GM21717 (cell line): ENCODE measurements at regions not wholly inside any gene's neighbourhood (a gene's known extent, or its start where the extent isn't known, plus 50 kb on each side); places are given as distances from the start of the nearest gene placed in this dataset.

Source experiments
- ATAC-seq: cut with Tn5 transposase; IDR thresholded peaks from one replicate; pipeline ENCODE4 v1.9.1; 2021; ENCODE audit warnings: mild to moderate bottlenecking, moderate library complexity; ENCODE audit not compliant: unreplicated experiment

DNA sequence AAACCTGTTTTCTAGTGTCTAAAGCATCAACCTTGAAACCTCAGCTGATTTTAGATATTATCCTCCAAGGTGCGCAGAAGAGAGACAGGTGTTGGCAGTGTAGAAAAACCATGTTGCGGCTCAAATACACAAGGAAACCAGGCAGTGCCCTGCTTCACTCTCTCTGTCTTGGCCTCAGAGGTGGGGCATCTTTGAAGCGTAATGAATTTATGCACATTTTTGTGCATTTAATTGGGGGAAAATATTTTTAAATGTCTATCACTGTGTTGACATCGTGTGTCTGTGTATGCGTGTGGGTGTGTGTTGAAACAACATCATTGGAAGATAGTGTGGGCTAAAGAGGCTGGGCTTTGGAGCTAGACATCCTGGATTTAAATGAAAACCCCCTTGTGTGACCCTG is 334.0 kb upstream of the CHD6 start:
- no peak for ATAC-seq

DNA sequence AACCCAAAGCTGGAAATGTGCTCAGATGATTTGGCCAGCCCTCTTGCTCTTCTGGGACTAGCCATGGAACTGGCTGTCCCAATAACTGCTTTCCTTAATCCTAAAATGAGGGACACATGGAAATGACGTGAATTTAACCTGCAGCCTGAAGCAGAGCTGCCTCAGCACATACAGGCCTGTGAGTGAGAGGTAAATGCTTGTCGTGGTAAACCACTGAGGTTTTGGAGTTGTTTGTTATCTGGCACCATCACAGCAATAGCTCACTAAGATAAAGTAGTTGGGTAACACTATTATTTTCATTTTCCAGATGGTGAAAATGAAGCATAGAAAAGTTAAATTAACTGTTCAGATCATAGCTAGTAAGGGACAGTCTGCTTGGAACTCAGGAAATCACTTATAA is 333.4 kb upstream of the CHD6 start:
- no peak for ATAC-seq

DNA sequence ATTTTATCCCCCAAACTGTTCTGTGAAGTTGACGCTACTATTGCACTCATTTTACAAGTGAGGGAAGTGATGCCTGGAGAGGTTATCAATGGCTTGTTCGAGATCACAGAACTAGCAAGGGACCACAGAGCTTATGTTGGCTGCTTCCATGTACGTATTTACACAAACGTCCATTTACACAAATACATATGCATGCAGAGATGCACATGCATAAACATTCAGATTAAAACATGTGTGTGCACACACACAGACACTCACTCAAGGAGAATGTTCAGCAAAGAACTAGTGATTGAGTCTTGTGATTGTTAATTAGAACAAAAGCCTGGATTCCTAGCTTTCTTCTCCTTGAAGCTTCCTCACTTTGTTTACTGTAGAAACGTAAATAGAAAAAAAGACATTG is 321.5 kb upstream of the CHD6 start:
- ATAC-seq = no peak

DNA sequence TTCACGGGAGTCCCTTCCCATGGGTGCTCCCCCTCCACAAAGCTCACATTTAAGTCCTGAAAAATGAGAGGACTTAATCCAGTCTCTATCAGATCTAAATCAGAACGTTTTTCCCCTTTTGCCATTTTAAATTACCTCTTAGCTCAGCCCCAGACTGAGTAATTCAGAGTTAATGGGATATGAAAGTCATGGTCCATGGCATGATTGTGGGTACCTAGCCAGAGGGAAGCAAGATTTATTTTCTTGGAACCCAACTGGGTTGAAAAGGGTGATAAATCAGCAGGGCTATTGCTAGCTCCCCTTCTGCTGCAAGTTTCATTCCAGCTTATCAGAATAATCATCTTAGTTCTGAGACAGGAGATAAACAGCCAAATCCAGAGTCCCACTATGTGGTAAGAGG is 320.2 kb upstream of the CHD6 start:
- ATAC-seq = no peak

DNA sequence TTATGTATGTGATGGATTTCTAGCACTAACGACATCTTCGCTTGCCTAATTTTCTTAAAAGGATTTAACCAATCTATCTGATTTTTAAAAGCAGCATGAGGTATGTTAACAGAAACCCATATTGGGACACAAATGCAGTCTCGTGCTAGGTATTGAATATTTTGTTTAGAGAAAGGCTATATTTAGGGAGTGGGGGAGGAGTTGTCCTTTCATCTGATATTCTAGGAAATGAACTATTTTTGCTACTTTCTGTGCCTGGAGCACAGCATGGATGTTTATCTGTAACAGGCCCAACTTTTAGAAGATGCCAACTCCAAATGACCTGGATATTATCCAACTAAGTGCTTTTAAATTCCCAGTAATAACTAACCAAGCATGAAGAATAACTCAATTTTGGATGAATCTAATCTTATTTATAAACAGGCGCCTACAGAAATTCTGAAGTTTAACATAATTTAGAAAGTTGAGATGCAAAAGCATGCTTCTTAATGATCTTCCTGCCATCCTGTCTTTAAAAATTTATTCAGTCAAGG is 317.1 kb upstream of the CHD6 start:
- no peak for ATAC-seq

DNA sequence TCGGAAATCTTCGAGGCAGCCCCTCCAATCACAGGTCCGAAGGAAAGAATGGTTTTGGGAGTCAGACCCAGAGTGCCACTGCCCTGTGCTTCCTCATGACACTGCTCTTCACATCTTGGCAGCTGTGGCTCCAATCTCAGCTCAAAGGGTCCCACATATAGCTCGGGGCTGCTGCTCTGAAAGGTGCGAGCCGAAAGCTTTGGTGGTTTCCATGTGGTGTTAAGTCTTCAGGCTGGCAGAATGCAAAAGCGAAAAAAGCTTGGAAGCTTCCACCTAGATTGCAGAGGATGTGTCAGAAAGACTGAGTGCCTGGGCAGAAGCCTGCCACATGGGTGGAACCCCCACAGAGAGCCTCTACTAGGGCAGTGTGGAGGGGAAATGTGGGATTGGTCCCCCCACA is 314.3 kb upstream of the CHD6 start:
- ATAC-seq = no peak

DNA sequence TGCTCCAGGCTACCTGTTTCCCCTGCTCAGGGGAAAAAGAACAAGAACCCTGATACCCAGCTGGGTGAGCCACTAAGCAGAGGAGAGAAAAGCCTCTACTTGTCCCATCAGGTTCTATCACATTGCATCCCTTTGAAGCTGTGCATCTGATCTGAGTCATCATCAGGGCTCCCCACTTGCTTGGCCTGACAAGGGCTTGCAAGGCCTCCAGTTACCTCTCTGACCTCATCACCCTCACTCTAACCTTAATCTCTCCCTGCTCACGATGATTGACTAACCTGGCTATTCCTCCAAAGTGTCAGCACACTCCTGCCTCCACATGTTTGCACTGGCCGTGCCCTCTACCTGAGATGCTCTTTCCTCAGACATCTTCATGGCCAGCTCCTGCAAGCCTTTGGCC is 309.5 kb upstream of the CHD6 start:
- ATAC-seq = no peak

DNA sequence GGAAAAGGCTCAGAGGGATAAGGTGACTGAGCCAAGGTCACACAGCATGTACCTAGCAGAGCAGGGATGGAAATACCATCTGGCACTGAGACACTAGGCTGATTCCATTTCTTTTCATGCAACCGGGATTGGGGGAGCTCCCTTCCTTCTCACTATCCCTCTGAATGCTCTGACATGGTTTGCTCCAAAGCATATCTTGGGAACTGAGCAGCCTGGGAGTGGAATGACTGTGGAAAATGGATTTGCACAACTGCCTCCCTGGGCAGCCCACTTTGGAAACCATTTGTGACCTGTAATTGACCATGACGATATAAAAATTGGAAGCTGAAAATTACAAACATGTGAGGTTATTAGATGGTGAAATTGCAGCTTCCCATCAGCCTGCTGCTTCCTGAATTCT is 309.0 kb upstream of the CHD6 start:
- no peak for ATAC-seq

DNA sequence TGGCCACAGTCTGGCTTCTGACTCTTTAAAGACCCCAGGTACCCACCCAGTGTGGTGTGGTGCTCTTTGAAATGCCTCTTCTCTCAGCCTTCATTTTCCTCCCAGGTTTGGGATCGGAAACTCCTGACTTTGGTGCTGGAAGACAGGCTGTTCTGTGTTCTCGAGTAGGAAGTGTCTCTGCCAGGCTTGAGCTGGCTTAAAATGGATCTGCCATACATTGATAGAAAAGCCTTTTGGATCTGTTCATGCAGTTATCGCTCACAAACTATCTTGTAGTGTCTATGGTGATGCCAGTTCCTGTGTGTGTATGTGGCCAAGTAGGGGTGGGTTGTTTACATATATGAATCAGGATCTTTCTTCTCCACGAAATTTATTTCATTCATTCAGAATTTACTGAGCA is 307.3 kb upstream of the CHD6 start:
- ATAC-seq = no peak

DNA sequence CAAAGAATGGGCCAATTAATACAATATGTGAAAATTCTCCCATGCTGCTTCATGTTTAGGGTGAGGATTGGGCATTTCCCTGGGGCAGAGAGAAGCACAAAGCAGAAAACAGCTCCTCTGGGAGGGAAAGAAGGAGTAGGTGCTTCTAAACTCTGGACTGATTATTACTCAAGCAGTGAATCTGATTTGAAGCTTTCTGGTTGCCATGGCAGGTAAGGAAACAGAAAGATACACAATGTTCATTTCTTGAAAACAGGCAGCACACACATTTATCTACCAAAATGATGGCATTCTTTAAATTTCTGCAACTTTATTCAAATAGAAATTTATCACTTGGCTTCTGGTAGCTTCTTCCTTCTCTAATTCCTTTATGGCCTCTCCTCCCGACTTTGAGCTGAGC is 305.4 kb upstream of the CHD6 start:
- no peak for ATAC-seq

DNA sequence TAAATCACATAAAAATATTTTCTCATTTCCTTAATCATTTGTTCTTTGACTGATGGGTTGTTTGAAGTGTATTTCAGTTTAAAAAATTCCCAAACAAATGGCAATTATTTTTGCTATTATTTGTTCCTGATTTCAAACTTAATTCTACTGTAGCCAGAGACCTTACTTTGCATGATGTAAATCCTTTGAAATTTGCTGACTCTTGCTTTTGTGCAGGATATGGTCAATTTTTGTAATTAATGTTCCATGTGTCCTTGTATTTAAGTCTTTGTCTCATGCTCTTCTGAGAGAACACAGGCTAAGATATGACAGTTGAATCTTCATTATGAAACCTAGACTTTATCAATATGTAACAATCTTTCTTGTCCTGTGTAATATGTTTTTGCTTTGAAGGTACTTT is 295.0 kb upstream of the CHD6 start:
- no peak for ATAC-seq

DNA sequence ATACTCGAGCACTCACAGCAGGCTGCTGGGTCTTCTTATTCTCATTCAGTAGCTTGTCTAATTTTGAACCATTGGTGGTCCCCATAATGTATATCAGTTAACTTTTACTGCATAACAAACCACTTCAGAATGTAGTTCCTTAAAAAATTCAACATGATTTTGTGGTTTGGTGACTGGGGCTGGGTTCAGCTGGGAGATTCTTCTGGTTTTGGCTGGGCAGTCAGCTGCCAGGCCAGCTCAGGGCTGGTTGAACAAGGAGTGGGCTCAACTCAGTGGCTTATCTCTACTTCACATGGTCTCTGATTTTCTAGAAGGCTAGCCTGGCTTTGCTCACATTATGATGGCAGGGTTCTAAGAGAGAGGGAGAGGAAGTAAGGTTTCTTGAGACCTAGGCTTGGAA is 292.4 kb upstream of the CHD6 start:
- ATAC-seq = no peak

DNA sequence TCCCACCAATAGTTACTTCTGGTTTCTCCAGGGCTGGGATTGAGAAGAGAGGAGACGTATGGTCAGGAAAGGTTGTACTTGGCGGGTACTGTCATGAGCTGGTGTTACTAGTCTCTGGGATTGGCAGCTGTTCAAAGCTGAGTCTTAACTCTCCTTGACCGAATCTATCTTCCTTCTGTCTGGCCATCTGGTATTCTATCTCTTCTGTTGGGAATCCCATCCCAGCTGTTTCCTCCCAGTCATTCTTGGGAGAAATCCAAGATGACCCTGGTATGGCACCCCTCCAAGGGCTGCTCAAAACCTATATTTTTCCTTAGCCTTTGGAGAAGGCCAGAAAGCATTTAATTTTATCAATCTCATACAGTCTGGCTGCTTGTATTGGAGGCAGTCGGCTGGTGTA is 287.0 kb upstream of the CHD6 start:
- ATAC-seq = no peak

DNA sequence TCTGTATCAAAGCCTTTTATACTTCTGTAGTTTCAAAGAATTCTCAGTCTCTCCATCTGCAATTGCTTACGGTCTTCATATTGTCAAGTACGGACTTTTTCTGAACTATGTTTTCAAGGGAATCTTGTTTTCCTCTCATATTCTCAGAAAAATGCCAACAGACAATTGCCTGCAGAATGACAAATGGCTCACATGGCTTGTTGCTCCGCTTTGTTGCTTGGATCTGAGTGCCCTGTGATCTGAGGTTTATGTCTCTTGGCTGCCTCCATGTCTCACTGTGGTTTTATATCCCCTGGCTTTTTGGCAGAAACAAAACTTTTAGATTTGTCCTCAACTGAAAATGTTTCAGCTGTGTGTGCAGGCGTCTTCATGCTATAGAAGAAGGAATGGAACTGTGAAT is 285.4 kb upstream of the CHD6 start:
- no peak for ATAC-seq

DNA sequence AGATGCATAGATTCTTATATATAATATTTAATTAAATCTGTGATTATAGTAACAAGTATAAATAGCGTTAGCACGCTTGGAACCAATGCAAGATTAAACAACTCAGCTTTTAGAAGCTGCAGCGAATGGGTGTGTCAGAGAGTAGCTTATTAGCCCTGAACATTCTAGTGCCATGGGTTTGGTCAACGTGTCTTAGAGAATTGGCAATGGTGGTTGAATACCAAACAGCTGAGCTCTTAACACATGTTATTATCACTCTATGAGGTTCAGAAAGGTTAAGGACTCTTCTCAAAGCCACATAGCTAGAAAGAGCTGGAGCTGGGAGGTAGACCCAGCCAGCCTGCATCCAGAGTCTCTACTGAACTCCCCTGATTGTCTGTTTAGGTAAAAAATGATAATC is 284.2 kb upstream of the CHD6 start:
- ATAC-seq = no peak

DNA sequence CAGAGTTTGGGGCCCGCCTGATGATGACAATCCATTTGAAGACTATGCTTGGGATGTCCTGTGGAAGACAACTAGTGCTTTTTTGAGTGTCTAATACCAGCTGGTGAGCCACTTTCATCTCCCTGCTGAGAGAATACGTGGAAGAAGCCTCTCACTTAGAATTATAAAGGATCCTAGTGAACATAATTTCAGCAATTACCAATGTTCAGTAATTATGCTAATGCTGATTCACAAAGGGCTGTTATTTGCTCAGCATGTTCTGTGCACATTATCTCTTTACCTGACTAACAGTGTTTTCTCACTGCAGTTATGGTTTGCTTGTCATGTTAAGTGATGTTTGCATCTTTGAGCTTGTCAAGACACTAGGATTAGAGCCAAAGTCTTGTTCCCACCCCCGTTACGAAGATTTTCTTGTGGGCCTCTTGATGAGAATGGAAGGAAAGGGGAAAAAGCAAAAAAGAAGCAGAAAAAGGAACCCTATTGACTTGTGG is 282.1 kb upstream of the CHD6 start:
- ATAC-seq = no peak

DNA sequence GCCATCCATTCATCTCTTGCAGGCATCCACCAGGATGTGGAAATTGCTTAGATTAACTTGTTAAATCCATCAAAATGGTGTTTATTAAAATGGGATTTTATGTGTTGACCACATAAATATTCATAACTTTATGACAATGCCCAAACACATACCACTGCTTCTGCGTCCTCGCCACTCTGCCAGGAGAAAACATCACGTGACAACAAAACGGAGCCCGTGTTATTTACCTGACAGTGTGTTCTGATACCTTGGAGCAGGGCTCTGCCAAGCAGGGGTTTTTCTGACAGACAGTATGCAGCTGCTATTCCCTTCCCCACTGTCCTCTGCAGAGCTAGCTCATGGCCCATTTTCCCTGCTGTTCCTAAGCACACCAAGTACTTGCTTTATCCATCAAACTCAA is 279.5 kb upstream of the CHD6 start:
- no peak for ATAC-seq

DNA sequence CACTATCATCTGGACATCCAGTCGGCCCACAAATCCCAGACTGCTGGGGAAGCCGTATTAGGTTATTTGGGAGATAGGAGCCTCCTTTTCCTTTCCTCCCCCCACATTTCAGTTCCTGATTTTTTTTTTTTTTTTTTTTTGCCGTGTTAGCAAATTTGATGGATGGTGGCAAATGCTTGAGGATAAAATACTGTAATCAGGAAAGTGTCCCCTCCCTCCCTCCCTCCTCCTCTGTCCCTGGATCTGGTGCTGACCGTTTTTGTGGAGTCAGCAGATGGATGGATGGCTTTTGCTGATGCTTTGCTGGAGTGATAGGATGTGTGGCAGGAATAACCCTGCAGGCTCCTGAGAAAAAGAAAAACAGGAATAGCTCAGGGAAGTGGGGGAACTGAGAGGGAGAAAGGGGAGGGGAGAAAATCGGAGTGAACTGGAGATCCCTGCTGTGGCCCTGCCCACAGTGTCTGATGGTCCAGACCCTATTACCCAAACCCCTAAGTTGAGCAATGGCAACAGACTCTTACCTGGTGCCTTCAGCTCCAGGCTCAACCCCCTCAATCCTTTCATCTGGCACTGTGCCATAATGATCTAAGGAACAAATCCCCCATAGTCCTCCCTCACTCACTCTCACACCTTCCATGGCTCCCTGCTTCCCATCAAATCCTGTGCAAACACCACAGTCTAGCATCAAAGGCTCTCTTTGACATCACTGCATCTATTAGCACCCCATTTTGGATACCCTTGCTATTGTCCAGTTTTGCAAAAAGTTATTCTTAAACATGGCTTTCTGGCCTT is 277.3 kb upstream of the CHD6 start:
- no peak for ATAC-seq

DNA sequence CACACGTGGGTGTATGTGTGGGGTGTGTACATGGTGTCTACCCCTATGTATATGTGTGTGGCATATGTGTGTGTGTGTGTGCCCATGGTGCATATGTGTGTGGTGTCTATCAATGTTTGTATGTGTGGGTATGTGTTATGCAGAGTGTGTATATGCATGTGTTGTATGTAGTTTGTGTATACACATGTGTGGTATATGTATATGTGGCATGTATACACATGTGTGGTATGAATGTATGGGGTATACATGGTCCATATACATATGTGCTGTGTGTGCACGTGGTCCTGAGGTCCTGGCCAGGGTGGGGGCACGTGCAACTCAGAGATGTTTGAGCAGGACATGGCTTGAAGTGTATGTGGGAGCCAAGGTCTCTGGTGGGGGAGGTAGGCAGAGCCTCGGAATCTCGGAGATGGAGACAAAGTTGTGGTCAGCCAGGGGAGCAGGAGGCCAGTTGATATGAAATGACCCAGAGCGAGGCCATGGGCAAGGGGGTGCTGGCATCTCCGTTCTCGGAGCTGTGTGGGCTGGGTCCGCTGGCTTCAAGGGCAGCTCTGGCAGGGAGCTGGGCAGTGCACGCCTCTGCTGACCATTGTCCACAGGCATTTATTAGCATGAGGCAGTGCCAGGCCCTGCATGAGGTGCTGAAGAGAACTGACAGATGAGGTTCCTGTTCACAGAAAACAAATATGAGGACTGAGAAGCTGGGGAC is 276.2 kb upstream of the CHD6 start:
- ATAC-seq = no peak

DNA sequence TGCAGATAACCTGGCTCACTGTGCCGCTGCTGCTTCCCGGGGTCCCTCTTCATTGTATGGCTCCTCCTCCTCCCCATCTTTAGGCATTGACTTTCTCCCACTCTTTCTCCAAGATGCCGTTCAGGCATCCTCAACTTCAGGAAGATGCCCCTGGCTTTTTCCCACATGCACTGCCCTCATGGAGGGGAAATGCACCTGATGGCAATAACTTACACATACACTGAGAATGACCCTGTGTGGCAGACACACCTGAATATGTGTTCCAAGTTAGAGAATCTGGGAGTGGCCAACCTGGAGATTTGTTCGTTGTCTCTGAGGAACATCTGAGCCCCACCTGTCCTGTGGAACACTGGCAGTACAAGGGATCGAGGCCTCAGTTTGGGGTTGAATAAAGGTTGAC is 273.9 kb upstream of the CHD6 start:
- no peak for ATAC-seq

DNA sequence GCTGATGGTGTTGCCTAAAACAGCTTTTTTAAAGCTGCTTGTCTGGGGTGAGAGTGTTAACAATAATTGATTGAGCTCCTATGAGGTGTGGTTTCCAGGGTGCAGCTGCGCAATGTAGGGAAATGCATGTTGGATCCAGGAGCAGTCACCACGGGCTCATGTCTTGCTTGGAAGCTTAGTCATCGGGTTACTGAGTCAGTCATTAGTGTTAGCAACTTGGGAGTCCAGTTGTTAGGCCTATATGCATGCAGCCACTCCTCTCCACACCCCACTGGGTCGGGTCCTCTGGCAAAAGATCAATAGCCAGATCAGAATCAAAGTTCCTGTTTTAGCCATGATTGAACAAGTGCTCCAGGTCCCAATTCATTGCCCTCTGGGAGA is 271.7 kb upstream of the CHD6 start:
- no peak for ATAC-seq

DNA sequence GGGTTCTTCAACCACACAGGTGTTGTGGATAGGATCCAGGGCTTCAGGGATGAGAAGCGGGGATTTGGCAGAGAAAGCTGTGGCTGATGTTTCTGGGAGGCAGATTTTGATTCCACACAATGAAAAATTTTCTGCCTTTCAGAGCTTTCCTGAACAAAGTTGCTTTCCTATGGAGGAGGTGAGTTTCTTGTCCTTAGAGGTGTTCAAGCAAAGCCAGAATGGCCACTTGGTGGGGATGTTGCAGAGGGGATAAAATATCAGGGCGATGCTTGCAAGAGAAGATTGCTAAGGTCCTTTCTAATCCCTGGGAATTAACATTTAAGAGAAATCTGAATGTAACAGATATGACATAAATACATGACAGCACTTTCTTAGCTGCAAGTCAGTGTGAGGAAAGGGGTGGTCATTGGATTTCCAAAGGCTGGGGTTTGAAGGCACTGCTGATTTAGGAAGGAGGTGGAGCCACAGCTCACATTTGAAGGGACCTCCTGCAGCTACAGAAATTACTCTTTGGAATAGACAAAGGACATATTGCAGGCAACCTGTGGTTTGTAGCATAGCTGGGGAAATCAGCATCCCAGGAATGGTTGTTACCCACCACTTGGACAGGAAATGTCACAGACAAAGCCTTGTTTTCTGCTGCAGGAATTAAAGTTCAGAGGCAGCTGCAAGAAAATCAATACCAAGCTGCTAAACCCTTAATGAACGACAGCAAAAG is 271.1 kb upstream of the CHD6 start:
- no peak for ATAC-seq
